ENCODE measurements at regions not wholly inside any gene's neighbourhood (a gene's known extent, or its start where the extent isn't known, plus 50 kb on each side); places are given as distances from the start of the nearest gene placed in this dataset.

DNA sequence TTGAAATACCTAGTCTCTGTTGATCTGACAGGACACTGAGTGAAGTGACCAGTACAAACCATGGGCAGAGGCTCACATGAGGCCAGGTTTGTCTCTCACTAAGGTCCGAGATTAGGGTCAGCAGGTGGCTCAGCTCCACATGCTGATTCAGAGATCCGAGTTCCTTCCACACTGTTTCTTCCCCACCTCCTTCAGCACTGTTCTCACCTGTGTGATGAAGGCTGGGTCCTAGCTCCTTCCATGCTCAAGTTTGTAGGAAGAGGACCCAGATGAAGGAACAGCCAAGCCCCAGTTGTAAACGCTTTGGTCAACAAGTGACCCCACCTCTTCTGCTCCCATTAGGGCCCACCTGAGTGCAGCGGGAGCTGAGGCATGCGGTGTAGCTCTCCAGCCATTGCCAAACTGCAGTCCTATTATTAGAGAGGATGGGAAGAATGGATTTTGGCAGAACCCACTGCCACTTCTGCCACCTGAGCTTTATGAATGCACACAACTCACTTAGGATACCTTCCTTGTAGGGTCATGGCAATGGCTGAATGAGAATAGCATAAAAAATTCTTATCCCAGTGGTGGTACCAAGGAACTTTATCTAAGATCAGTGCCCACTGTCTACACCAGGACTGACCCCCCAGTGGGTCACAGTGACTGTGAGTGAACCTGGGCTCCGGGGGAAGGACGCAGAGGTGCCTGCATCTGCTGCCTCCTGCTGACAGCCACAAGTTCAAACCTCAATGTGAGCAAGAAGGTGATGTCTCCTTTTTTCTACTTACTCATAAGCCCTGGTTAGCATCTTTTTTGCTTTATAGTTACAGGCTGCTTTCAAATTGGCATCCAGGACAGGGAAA, 324.8 kb upstream of the HS6ST1 start:
- Histone ChIP-seq H3K4me1 (no peaks in the 10 kb centered on the region), H3K9me3 (no peaks in the 10 kb centered on the region), H3K36me3 (no peaks in the 10 kb centered on the region), H3K4me3 (replicated peaks in 1 of 3) (no peak overlapping the region), H3K27me3 (no peaks in the 10 kb centered on the region), H3K27ac (no peak overlapping the region)
- no peak for TF ChIP-seq POLR2A (IDR thresholded peaks at IDR 0.05)
- intact Hi-C loops (cut with DNase I) = no loop called here
- DNase-seq = no peak
- 88 to 90% methylated on average over 7 of the region's 7 CpGs for WGBS, 2 donors

DNA sequence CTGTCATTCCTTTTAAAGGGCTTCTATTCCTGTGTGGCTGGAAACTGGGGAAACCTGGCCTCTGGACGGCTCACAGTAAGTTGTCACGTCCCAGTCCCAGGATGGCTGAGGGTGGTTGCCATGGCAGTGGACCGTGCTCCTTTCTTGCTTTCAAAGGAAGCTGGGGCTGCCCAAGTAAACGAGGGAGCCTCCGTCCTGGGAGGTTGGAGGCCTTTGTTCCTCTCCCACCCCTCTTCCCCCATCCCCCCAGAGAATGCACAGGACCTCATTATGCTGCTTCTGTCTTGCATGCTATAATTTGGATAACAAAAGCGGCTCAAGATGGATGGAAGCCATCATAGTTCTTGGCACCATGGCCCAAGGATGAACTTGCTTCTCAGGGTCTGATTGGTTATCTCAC, 325.5 kb upstream of the HS6ST1 start:
- H3K36me3 ChIP-seq = no peaks in the 10 kb centered on the region
- TF ChIP-seq, protein P1, sequence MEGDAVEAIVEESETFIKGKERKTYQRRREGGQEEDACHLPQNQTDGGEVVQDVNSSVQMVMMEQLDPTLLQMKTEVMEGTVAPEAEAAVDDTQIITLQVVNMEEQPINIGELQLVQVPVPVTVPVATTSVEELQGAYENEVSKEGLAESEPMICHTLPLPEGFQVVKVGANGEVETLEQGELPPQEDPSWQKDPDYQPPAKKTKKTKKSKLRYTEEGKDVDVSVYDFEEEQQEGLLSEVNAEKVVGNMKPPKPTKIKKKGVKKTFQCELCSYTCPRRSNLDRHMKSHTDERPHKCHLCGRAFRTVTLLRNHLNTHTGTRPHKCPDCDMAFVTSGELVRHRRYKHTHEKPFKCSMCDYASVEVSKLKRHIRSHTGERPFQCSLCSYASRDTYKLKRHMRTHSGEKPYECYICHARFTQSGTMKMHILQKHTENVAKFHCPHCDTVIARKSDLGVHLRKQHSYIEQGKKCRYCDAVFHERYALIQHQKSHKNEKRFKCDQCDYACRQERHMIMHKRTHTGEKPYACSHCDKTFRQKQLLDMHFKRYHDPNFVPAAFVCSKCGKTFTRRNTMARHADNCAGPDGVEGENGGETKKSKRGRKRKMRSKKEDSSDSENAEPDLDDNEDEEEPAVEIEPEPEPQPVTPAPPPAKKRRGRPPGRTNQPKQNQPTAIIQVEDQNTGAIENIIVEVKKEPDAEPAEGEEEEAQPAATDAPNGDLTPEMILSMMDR (IDR thresholded peaks at IDR 0.05) = no peak
- TF ChIP-seq POLR2A (IDR thresholded peaks at IDR 0.05) = no peak
- WGBS, 2 donors = 74 to 85% methylated on average over 4 to 5 of the region's 6 CpGs
- H3K27ac ChIP-seq = no peak overlapping the region
- DNase-seq = no peak
- H3K9me3 ChIP-seq = no peaks in the 10 kb centered on the region
- H3K4me1 ChIP-seq = no peaks in the 10 kb centered on the region
- H3K27me3 ChIP-seq = no peaks in the 10 kb centered on the region
- H3K4me3 ChIP-seq (replicated peaks in 1 of 3) = no peak overlapping the region
- intact Hi-C loops (cut with DNase I) = no loop called here

GRCh38 chr2:128644718-128645256, 326.1 kb upstream of the HS6ST1 start:
- Histone ChIP-seq H3K4me3 (replicated peaks in 1 of 3) (no peak overlapping the region), H3K36me3 (no peaks in the 10 kb centered on the region)
- DNase-seq = no peak

GRCh38 chr2:128645631-128646030, 327.0 kb upstream of the HS6ST1 start:
- Histone ChIP-seq H3K4me3 (replicated peaks in 1 of 3) (no peak overlapping the region), H3K9me3 (no peaks in the 10 kb centered on the region), H3K36me3 (no peaks in the 10 kb centered on the region), H3K27ac (no peak overlapping the region), H3K27me3 (no peaks in the 10 kb centered on the region), H3K4me1 (no peaks in the 10 kb centered on the region)
- no peak for TF ChIP-seq POLR2A (IDR thresholded peaks at IDR 0.05)
- TF ChIP-seq, protein P1 (IDR thresholded peaks at IDR 0.05) = no peak
- DNase-seq = no peak
- WGBS, 2 donors = 88 to 89% methylated on average over 6 of the region's 6 CpGs
- intact Hi-C loops (cut with DNase I) = no loop called here

More at GRCh38 chr2:128644718-128645256, 326.1 kb upstream of the HS6ST1 start:
- H3K4me1 ChIP-seq = no peaks in the 10 kb centered on the region
- TF ChIP-seq, protein P1 (IDR thresholded peaks at IDR 0.05) = no peak
- no peak for TF ChIP-seq POLR2A (IDR thresholded peaks at IDR 0.05)
- 59 to 60% methylated on average over 2 of the region's 2 CpGs for WGBS, 2 donors
- no peak overlapping the region for H3K27ac ChIP-seq
- no peaks in the 10 kb centered on the region for H3K9me3 ChIP-seq
- no peaks in the 10 kb centered on the region for H3K27me3 ChIP-seq
- intact Hi-C loops (cut with DNase I) = no loop called here

- WGBS, 2 donors = 90 to 97% methylated on average over 11 of the region's 11 CpGs
- no peak overlapping the region for H3K4me3 ChIP-seq (replicated peaks in 1 of 3)
- no peaks in the 10 kb centered on the region for H3K36me3 ChIP-seq
- H3K4me1 ChIP-seq = no peaks in the 10 kb centered on the region
- intact Hi-C loops (cut with DNase I) = no loop called here
- TF ChIP-seq POLR2A (IDR thresholded peaks at IDR 0.05) = no peak
- TF ChIP-seq, protein P1 (IDR thresholded peaks at IDR 0.05) = no peak
- H3K9me3 ChIP-seq = no peaks in the 10 kb centered on the region
- no peak for DNase-seq
- H3K27ac ChIP-seq = no peak overlapping the region
- no peaks in the 10 kb centered on the region for H3K27me3 ChIP-seq
These were observed 327.4 kb upstream of the HS6ST1 start for GRCh38 chr2:128646091-128646490.

Data from thyroid gland (tissue), 4 donors.